Inflammatory macrophage treated with lipopolysaccharide for 1 hour (primary cell): ENCODE measurements at regions not wholly inside any gene's neighbourhood (a gene's known extent, or its start where the extent isn't known, plus 50 kb on each side); places are given as distances from the start of the nearest gene placed in this dataset.

Experiments
- DNase-seq, 2 donors: peaks; one replicate each; pipeline ENCODE4 v3.0.0-alpha.2; 2020 to 2022

DNA sequence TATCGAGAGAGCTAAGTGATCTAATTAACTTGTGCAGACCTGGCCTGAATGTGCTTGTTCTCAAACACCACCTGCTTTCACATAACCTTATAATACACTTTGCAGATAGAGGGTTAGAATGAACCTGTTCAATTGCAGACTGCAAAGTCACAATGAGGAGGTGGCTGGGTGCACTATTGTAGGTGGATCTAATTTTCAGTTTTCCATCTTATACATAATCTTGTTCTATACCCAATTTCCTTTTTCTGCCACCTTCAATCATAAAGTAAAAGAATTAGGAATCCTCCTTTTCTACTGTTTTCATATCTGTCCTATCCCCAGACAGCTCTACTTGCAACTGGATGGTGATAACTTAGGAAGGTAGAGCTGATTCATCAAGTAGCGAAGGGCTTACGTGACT is 68.8 kb upstream of the APC start:
- no peak for DNase-seq

- DNase-seq = no peak
Measured at GRCh38 chr5:112669328-112669963, 68.2 kb upstream of the APC start.

GRCh38 chr5:112671687-112672086 is 66.0 kb upstream of the APC start:
- no peak for DNase-seq

GRCh38 chr5:112681481-112681908 is 56.2 kb upstream of the APC start:
- DNase-seq = no peak

DNA sequence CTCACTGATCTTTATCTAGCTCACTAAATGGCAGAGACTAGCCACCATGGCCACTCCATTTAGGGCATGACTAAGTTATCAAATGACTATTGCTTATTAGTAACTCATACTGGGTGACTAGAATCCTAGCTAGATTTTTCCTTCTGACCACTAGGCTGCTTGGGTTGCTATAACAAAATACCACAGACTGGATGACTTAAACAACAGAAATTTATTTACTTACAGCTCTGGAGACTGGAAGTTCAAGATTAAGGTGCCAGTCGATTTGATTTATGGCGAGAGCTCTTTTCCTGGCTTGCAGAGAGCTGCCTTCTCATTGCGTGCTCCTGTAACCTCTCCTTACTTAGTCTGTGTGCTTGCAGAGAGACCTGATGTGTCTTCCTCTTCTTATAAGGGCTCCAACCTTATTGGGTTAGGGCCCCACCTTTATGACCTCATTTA is 55.0 kb upstream of the APC start:
- DNase-seq = no peak

- DNase-seq = no peak
Measured at GRCh38 chr5:112684121-112684520, 53.6 kb upstream of the APC start.

DNA sequence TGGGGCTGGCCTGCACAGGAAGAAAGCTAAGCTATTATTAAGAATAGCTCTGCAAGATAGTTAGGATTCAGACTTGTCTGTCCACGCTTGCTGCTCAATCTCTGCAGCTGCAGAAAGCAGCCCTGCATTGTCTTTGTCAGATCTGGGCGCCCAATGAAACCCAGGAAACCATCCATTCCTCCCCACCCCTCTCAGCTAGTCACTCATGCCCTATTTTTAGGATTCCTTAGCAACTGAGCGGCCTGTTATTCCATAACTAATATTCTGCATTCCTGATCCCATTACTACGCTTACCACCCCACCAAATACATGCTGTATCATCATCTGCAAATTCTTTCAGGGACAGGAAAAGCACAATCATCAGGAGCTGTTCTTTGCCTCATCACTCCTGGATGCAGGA is 52.9 kb upstream of the APC start:
- DNase-seq = no peak

DNA sequence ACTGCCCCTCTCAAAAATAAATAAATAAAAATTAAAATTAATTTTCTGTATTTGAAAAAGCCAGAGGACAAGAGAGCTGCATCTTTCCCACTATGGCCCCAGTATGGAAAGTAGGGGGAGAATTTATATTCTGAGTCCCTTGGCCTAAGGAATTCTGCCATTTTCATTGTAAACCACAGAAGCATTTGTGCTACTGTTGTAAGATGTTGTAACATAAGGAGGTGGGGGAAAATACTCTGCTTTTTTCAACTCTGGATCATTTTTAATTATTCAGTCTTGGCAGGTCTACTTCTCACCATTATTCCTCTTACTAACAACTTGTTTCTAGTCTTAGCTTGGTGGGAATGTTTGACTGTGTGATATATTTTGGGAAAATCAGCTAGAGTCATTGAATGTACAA is 52.3 kb upstream of the APC start:
- DNase-seq = no peak

- DNase-seq = no peak
Measured at GRCh38 chr5:112685931-112686330, 51.8 kb upstream of the APC start.

- DNase-seq = no peak
Measured at GRCh38 chr5:112686675-112687074, 51.0 kb upstream of the APC start.

DNA sequence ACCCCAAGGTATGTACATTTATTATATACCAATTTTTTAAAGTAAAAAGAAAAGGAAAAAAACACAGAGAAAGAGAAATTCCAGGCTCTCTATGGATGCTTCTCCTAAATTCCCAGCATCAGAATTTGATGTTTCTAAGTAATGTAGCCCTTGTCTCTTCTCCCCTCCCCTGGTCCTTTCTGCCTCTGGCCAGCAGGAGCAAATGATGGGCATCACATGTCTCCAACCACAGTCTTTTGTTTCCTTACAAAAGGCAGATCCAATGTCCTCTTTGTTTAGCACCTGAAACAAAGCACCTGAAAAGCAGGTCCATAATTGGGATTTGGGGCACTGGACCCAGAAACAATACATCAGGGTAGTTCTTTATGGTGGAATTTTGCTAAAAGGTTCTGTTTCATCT is 50.4 kb upstream of the APC start:
- DNase-seq = no peak
